ENCODE measurements at regions not wholly inside any gene's neighbourhood (a gene's known extent, or its start where the extent isn't known, plus 50 kb on each side); places are given as distances from the start of the nearest gene placed in this dataset.

- Histone ChIP-seq H2AK9ac (replicated peaks; ENCODE audit: low read depth, low read length, poor library complexity) (no peak overlapping the region), H2AFZ (replicated peaks; ENCODE audit: low read length, poor library complexity) (no peak overlapping the region), H2AK5ac (ENCODE audit: low read depth, low read length) (no peak overlapping the region), H2BK15ac (ENCODE audit: low read depth, low read length) (no peak overlapping the region), H3K79me1 (ENCODE audit: low read depth in 1 of 2, low read length in 2 of 2) (no peaks in the 10 kb centered on the region), H2BK5ac (ENCODE audit: low read depth, low read length, poor library complexity, severe bottlenecking) (no peak overlapping the region), H2BK20ac (ENCODE audit: low read depth, low read length) (no peak overlapping the region), H3K4me2 (ENCODE audit: low read depth, low read length) (no peak overlapping the region), H3K9me3 (ENCODE audit: control insufficient read depth, insufficient read depth, low read length) (no peaks in the 10 kb centered on the region), H4K8ac (ENCODE audit: low read depth in 2 of 2, low read length in 2 of 2) (no peak overlapping the region), H3K23ac (ENCODE audit: low read depth, low read length) (no peak overlapping the region), H3K9ac (ENCODE audit: low read depth, low read length) (no peak overlapping the region), H3K4ac (ENCODE audit: low read depth, low read length) (no peak overlapping the region), H3K27ac (ENCODE audit: insufficient read depth, low read length) (no peak overlapping the region), H3K56ac (ENCODE audit: extremely low read depth, insufficient read depth, low read length) (no peak overlapping the region), H3K27me3 (ENCODE audit: control insufficient read depth, insufficient read depth, low read length) (no peaks in the 10 kb centered on the region), H3K18ac (ENCODE audit: low read depth, low read length) (no peak overlapping the region), H3K9me1 (ENCODE audit: insufficient read depth, low read length) (no peaks in the 10 kb centered on the region), H4K91ac (ENCODE audit: insufficient read depth, low read depth, low read length) (no peak overlapping the region), H3K14ac (replicated peaks; ENCODE audit: low read depth, low read length) (no peak overlapping the region), H3K4me3 (ENCODE audit: insufficient read depth, low read depth, low read length) (no peak overlapping the region), H4K20me1 (ENCODE audit: insufficient read depth, low read length) (no peaks in the 10 kb centered on the region), H2BK120ac (ENCODE audit: low read depth, low read length) (no peak overlapping the region), H3K36me3 (ENCODE audit: control insufficient read depth, insufficient read depth, low read length) (no peaks in the 10 kb centered on the region), H3K4me1 (ENCODE audit: control insufficient read depth, insufficient read depth, low read length) (0 out of 2 replicates have a peak, but pooled peaks cover 1% of the 10 kb centered on the region), H4K5ac (ENCODE audit: low read depth, low read length) (no peak overlapping the region)
- ATAC-seq (ENCODE audit: low read depth): no peak
- CTCF ChIA-PET: no interaction called here
- dilution Hi-C loops (cut with HindIII; ENCODE audit: low sequenced_read_pairs, unreplicated experiment) (no loop called here), in situ Hi-C loops (cut with MboI; ENCODE audit: low sequenced_read_pairs) (no loop called here), intact Hi-C loops (cut with micrococcal nuclease) (no loop called here)
- WGBS, 2 experiments (ENCODE audit: extremely low coverage in 2 of 2, insufficient read length in 1 of 2): 33% methylated on average over 2 of the region's 3 CpGs; no CpG with 5 or more reads in 1 of the 2 experiments
- TF ChIP-seq MAZ (IDR thresholded peaks at IDR 0.05; ENCODE audit: borderline replicate concordance, low read depth, low read length) (no peak), FOS (IDR thresholded peaks at IDR 0.05; ENCODE audit: low read depth, low read length) (no peak), CEBPB (IDR thresholded peaks at IDR 0.05; ENCODE audit: low read depth, low read length) (no peak), SMC3 (IDR thresholded peaks at IDR 0.05; ENCODE audit: low read depth, low read length) (no peak), RFX5 (IDR thresholded peaks at IDR 0.05; ENCODE audit: low read depth, low read length) (no peak), NFE2L2 (IDR thresholded peaks at IDR 0.05; ENCODE audit: low read depth, low read length) (no peak), MAFK (IDR thresholded peaks at IDR 0.05; ENCODE audit: low read depth, low read length) (no peak), RAD21 (IDR thresholded peaks at IDR 0.05; ENCODE audit: low read length) (no peak), MXI1 (IDR thresholded peaks at IDR 0.05; ENCODE audit: borderline replicate concordance, low read depth, low read length) (no peak), BHLHE40 (IDR thresholded peaks at IDR 0.05; ENCODE audit: low read depth, low read length) (no peak), CHD1 (IDR thresholded peaks at IDR 0.05; ENCODE audit: low read depth, low read length) (no peak), POLR2A (IDR thresholded peaks at IDR 0.05; ENCODE audit: low read depth, low read length) (no peak), RCOR1 (IDR thresholded peaks at IDR 0.05; ENCODE audit: insufficient replicate concordance, low read length) (no peak), ELK1 (IDR thresholded peaks at IDR 0.05; ENCODE audit: borderline replicate concordance, low read depth, low read length) (no peak)
- TF ChIP-seq, protein P1, sequence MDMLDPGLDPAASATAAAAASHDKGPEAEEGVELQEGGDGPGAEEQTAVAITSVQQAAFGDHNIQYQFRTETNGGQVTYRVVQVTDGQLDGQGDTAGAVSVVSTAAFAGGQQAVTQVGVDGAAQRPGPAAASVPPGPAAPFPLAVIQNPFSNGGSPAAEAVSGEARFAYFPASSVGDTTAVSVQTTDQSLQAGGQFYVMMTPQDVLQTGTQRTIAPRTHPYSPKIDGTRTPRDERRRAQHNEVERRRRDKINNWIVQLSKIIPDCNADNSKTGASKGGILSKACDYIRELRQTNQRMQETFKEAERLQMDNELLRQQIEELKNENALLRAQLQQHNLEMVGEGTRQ (IDR thresholded peaks at IDR 0.05; ENCODE audit: low read depth, low read length): no peak
- TF ChIP-seq, protein P2, sequence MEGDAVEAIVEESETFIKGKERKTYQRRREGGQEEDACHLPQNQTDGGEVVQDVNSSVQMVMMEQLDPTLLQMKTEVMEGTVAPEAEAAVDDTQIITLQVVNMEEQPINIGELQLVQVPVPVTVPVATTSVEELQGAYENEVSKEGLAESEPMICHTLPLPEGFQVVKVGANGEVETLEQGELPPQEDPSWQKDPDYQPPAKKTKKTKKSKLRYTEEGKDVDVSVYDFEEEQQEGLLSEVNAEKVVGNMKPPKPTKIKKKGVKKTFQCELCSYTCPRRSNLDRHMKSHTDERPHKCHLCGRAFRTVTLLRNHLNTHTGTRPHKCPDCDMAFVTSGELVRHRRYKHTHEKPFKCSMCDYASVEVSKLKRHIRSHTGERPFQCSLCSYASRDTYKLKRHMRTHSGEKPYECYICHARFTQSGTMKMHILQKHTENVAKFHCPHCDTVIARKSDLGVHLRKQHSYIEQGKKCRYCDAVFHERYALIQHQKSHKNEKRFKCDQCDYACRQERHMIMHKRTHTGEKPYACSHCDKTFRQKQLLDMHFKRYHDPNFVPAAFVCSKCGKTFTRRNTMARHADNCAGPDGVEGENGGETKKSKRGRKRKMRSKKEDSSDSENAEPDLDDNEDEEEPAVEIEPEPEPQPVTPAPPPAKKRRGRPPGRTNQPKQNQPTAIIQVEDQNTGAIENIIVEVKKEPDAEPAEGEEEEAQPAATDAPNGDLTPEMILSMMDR (conservative IDR thresholded peaks at IDR 0.05; ENCODE audit: low read depth, low read length): no peak
- no peak for DNase-seq
- POLR2A ChIA-PET (ENCODE audit: unreplicated experiment): no interaction called here
- no TSS peak for BruUV-seq (replicated peaks)
These were observed 130.4 kb upstream of the MEOX2 start for GRCh38 chr7:15816835-15817426.
